Lung (tissue), 11 donors: ENCODE measurements at regions not wholly inside any gene's neighbourhood (a gene's known extent, or its start where the extent isn't known, plus 50 kb on each side); places are given as distances from the start of the nearest gene placed in this dataset.
A peak's percentile ranks its signal among the peaks of the same experiment; 100 is the strongest.

ENCODE experiments used
- ATAC-seq: fragments of 200-7000 bp; cut with Tn5 transposase; one replicate; pipeline ENCODE4 v1.9.1; 2020; ENCODE audit warnings: moderate number of reproducible peaks; ENCODE audit not compliant: insufficient read depth, low FRiP score
- DNase-seq, 3 donors: peaks; one replicate each; pipeline ENCODE4 v3.0.0-alpha.2; 2013 to 2017
- H3K27ac ChIP-seq, 2 donors: one replicate each; pipeline ENCODE4 v1.5.1; 2013; ENCODE audit warnings: mild to moderate bottlenecking in 2 of 2, moderate library complexity in 2 of 2, control low read depth in 1 of 2, inconsistent platforms in 1 of 2, low read depth in 1 of 2, low read length in 1 of 2
- H3K27me3 ChIP-seq, 3 donors: one replicate each; pipeline ENCODE4 v1.5.1; 2013; ENCODE audit warnings: low read length in 2 of 3; ENCODE audit not compliant: control insufficient read depth in 3 of 3, insufficient read depth in 3 of 3
- H3K36me3 ChIP-seq, 4 donors: one replicate each; pipeline ENCODE4 v1.5.1; 2013; ENCODE audit warnings: low read length in 4 of 4, mild to moderate bottlenecking in 1 of 4, moderate library complexity in 1 of 4; ENCODE audit not compliant: control insufficient read depth in 4 of 4, insufficient read depth in 4 of 4
- H3K4me1 ChIP-seq, 5 donors: one replicate each; pipeline ENCODE4 v1.5.1; 2013; ENCODE audit warnings: low read length in 5 of 5, mild to moderate bottlenecking in 2 of 5, moderate library complexity in 1 of 5; ENCODE audit not compliant: control insufficient read depth in 5 of 5, insufficient read depth in 5 of 5
- H3K4me3 ChIP-seq: one replicate; pipeline ENCODE4 v1.5.1; 2013; ENCODE audit warnings: mild to moderate bottlenecking, control low read depth, moderate library complexity
- H3K9ac ChIP-seq, 2 donors: one replicate each; pipeline ENCODE4 v1.5.1; 2013; ENCODE audit warnings: low read length in 2 of 2, control low read depth in 1 of 2; ENCODE audit not compliant: insufficient read depth in 1 of 2
- H3K9me3 ChIP-seq, 4 donors: one replicate each; pipeline ENCODE4 v1.5.1; 2013; ENCODE audit warnings: low read length in 3 of 4, mild to moderate bottlenecking in 1 of 4, moderate library complexity in 1 of 4; ENCODE audit not compliant: control insufficient read depth in 4 of 4, insufficient read depth in 3 of 4
- WGBS, 2 donors: extraction: QIAGEN DNeasy Blood & Tissue Kit; methylation state at CpG; one replicate each; pipeline ENCODE4 v1.1.7; 2013; 5-methylcytosine and 5-hydroxymethylcytosine counted together
- TF ChIP-seq, protein P1 (sequence below): IDR thresholded peaks from 2 replicates; pipeline ENCODE4 v1.5.1; 2012; ENCODE audit warnings: mild to moderate bottlenecking; ENCODE audit errors: control extremely low read depth, extremely low read depth
- donor health status: control.
- donor health status: control.
- donor health status: Bipolar disorder and iron deficiency.
- donor health status: healthy.
- donor health status: DM: yes; HTN: yes; CAD: no.

GRCh38 chr2:228703152-228703551, 521.7 kb upstream of the SPHKAP start:
- Histone ChIP-seq H3K27me3 (no peaks in the 10 kb centered on the region), H3K4me3 (no peak overlapping the region), H3K9me3 (no peaks in the 10 kb centered on the region), H3K36me3 (no peaks in the 10 kb centered on the region), H3K27ac (no peak overlapping the region), H3K9ac (no peak overlapping the region), H3K4me1 (peaks cover 0 to 3% (median 0%) of the 10 kb centered on the region in 5 donors)
- DNase-seq (peak in 1 of 3 donors; percentile 21), ATAC-seq (no peak)
- TF ChIP-seq, protein P1, sequence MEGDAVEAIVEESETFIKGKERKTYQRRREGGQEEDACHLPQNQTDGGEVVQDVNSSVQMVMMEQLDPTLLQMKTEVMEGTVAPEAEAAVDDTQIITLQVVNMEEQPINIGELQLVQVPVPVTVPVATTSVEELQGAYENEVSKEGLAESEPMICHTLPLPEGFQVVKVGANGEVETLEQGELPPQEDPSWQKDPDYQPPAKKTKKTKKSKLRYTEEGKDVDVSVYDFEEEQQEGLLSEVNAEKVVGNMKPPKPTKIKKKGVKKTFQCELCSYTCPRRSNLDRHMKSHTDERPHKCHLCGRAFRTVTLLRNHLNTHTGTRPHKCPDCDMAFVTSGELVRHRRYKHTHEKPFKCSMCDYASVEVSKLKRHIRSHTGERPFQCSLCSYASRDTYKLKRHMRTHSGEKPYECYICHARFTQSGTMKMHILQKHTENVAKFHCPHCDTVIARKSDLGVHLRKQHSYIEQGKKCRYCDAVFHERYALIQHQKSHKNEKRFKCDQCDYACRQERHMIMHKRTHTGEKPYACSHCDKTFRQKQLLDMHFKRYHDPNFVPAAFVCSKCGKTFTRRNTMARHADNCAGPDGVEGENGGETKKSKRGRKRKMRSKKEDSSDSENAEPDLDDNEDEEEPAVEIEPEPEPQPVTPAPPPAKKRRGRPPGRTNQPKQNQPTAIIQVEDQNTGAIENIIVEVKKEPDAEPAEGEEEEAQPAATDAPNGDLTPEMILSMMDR, result no peak
- WGBS, 2 donors, result 80 to 87% methylated on average over 6 of the region's 6 CpGs

DNA sequence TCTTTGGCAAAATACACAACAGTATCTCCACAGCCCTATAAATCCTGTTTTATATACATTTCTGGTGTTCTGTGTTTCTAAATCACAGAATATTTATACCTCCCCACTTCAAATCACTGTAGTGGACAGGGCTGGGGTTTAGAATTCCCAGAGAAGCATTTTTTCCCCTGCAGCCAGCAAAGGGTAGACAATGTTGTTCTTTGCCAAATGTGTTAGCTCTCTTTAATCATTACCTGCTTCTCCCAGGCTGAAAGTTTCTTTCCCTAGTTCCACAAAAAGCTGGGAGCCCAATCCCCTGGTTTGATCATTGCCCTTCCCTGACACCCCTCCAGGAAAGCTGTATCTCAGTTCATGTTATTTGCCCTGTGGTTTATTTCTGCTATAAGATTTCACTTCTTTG, 520.0 kb upstream of the SPHKAP start:
- peaks cover 0 to 3% (median 0%) of the 10 kb centered on the region in 5 donors for H3K4me1 ChIP-seq
- H3K4me3 ChIP-seq, result no peak overlapping the region
- H3K36me3 ChIP-seq, result no peaks in the 10 kb centered on the region
- DNase-seq (no peak), ATAC-seq (no peak)
- TF ChIP-seq, protein P1, result no peak
- no peaks in the 10 kb centered on the region for H3K27me3 ChIP-seq
- no peak overlapping the region for H3K9ac ChIP-seq
- peaks cover 0 to 3% (median 0%) of the 10 kb centered on the region in 4 donors for H3K9me3 ChIP-seq
- no peak overlapping the region for H3K27ac ChIP-seq

- H3K9me3 ChIP-seq, result peaks cover 0 to 3% (median 0%) of the 10 kb centered on the region in 4 donors
- H3K36me3 ChIP-seq, result no peaks in the 10 kb centered on the region
- TF ChIP-seq, protein P1, result no peak
- peaks cover 0 to 3% (median 0%) of the 10 kb centered on the region in 5 donors for H3K4me1 ChIP-seq
- H3K27ac ChIP-seq, result no peak overlapping the region
- WGBS, 2 donors, result 81 to 84% methylated on average over 7 of the region's 7 CpGs
- no peak for DNase-seq
- no peak overlapping the region for H3K9ac ChIP-seq
- no peaks in the 10 kb centered on the region for H3K27me3 ChIP-seq
- H3K4me3 ChIP-seq, result no peak overlapping the region
- no peak for ATAC-seq
These were observed 519.2 kb upstream of the SPHKAP start for GRCh38 chr2:228700638-228701037.

DNA sequence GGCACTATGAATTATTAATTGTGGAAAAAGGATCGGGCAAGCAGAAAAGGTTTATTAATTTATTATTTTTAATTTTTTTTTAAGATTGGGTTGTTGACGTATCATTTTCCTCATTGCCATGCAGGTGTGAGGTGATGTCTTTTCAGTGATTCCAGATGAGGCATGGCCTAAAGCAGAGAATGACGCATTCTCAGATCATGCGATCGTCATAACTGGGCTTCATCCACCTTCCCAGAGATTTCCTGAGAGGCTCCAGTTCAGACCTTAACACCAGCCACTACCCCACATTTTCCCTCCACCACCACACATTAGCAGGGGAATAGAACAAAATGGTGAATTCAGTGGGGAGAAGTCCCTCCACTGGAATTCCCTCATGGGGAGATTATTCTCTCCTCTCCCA, 518.4 kb upstream of the SPHKAP start:
- TF ChIP-seq, protein P1, result no peak
- Histone ChIP-seq H3K9me3 (peaks cover 0 to 3% (median 0%) of the 10 kb centered on the region in 4 donors), H3K36me3 (no peaks in the 10 kb centered on the region), H3K27ac (no peak overlapping the region), H3K4me1 (peaks cover 0 to 3% (median 0%) of the 10 kb centered on the region in 5 donors), H3K27me3 (no peaks in the 10 kb centered on the region), H3K9ac (no peak overlapping the region), H3K4me3 (no peak overlapping the region)
- DNase-seq, result no peak
- no peak for ATAC-seq
- 95 to 96% methylated on average over 5 of the region's 5 CpGs for WGBS, 2 donors
